HG03064 (cell line): ENCODE measurements at regions not wholly inside any gene's neighbourhood (a gene's known extent, or its start where the extent isn't known, plus 50 kb on each side); places are given as distances from the start of the nearest gene placed in this dataset.

Experiments
- ATAC-seq: cut with Tn5 transposase; IDR thresholded peaks from one replicate; pipeline ENCODE4 v1.9.1; 2021; ENCODE audit warnings: low read depth; ENCODE audit not compliant: unreplicated experiment

DNA sequence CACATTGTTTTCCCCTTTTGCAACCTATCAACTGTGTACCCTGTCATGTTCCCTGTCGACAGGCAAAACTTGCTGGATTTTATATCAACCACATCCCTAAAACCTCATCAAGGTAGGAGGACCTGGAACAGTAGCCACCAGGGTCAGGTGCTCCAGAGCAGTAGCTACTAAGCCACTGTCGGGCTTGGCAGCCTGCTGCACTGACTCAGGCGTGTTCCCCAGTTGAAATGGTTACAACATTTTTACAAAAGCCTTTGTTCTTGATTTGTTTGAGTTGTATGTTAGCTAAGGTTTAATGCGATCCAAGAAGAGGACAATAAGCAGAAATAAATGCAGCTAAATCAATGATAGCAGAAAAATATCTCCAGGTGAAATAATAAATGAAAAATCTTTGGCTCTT is 407.4 kb upstream of the TLE4 start:
- no peak for ATAC-seq

DNA sequence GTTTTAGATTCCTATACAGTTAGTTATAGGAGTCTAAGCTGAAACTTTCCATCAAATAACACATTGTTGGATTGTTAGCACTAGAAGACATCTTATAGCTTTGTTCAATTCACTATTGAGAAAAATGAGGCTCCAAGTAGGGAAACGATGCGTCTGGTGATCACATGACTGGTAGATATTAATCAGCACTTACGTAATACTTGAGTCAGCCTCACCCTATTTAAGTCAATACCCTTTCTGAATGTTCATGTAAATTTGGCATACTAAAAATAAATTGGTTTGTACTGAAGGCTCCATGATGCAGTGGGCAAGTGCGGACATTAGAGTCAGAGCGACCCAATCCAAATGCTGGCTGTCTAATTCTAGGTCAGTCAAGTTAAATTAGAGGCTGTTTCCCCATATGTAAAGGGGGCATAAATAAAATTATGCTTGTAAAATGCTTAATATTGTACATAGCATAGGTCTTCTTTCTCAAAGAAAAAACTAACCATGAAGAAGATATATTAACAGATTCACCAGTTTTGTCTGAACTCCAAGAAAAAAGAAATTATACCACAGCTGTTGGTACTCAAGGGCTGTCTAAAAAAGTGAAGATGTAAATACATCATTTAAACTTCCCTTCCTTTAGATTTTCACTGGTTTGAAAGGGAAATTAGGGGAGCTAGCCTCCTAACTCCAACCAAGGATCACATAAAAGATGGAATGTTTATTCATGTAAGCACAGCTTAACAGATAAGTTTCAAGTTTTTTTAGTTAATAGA is 406.6 kb upstream of the TLE4 start:
- no peak for ATAC-seq

DNA sequence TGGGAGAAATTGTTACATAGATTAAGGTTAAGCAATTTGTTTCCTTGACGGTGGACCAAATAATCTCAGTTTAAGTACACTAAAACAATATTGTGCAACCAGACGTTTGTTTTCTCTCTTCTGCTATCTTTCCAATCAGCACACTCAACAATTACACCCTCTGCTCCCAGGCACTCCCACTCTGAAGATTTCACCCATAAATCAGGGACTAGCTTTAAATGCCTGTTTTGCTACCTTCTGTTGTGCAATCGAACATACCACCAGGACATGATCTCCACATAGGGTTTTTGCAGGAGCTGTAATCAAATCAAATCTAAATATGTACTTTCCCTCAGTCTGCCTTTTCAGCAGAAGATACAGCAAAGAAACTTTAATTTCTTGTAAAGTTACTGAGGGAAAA is 405.8 kb upstream of the TLE4 start:
- ATAC-seq, result no peak

DNA sequence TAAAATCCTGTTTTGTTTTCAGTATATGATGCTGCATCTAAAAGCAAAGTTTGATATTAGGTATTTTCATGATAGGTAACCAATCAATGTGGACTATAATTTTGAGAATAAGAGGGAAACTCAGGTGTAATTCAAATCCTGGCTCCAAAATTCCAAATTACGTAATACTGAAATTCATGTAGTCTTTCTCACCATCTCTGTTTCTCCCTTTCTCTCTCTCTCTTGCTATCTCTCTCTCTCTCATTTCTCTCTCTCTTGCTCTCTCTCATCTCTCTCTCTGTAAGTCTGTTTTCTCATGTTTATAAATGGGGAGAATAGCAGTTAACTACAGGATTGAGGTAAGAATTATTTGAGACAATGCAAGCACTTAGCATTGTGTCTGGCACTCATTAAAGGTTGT is 401.1 kb upstream of the TLE4 start:
- no peak for ATAC-seq

- ATAC-seq, result no peak
These were observed 397.8 kb upstream of the TLE4 start for GRCh38 chr9:79173932-79174331.

DNA sequence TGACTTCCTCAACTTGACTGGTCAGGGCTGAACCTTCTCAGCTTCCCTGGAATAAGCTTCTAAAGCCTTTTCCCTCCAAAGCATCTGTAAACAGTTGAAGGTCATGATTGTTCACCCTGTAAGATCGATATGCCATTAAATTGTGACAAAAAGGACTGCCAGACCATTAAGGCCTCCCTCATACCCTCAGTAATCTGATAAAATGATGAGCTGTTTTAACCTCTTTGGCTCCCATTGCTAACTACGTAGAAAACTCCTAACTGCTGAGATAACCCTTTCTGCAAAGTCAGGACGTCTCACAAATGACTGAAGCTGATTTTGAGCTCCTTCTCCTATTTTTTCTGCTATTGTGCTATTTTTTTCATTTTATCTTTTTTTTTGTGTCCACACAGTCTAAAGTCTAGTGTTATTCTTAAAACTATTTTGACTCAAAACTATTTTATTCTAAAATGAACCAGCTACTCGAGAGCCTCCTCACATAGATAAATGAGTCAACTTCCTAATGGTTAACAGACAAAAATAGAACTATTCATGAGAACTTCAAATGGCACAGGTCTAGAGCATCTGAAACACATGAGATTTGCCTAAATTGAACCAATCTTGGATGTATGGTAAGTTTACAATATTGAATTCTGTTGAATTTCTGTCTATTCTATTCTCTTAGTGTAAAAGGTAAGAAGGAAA is 395.6 kb upstream of the TLE4 start:
- no peak for ATAC-seq

- ATAC-seq, result no peak
These were observed 386.9 kb upstream of the TLE4 start for GRCh38 chr9:79184831-79185230.

- ATAC-seq, result no peak
These were observed 385.9 kb upstream of the TLE4 start for GRCh38 chr9:79185866-79186265.

GRCh38 chr9:79189511-79189924 is 382.2 kb upstream of the TLE4 start:
- ATAC-seq, result no peak

DNA sequence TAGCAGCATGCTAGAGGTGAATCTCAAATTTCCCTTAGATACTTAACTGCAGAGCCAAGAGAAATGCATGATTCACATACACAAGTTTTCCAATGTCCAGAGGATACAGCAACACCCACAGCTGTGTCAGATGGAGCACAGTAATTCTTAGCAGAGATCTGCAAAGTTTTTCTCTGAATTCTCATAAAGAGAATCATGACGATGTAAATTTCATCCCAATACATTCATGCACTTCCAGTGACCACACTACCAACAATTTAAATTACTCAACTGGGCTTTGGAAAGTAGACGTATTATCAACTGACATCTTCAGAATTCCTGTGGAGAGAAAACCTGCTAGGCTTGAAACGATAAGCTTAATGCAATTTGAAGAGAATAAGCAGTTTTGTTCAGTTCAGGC is 378.8 kb upstream of the TLE4 start:
- ATAC-seq, result no peak

DNA sequence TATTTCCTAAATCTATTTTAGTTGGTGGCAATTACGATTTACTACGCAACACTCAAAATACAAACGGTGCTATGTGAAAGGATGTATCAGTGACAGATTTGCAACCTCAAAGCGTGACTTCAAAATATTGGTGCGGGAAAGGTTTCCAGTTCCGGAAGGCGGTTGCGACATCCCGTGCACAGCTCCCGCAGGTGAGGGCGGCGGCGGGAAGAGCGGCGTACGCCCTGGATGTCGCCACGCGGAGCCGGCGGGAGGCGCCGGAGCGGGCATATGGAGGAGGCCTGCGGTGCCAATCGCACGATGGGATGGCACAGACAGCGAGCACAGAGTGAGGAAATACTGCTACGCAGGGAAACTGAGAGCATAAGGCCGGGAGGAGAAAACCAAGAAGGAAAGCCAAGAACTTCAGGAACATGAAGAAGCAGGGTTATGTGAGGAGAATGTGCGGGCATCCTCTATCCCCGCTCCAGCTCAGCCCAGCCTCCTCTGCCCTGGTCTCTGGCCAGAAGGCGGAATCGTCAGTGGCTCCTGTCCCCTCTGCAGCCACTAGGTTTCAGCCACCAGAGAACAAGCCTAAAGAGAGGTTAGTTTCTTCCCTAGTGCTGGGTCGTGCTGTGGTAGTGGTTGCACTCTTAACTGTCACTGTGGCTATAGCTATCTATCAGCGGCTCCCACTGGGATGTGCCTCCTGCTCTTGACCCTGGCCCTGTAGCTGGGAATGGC is 378.1 kb upstream of the TLE4 start:
- ATAC-seq, result no peak

- ATAC-seq, result no peak
These were observed 375.9 kb upstream of the TLE4 start for GRCh38 chr9:79195879-79196278.

GRCh38 chr9:79196606-79197005 is 375.2 kb upstream of the TLE4 start:
- no peak for ATAC-seq

- ATAC-seq, result no peak
These were observed 371.4 kb upstream of the TLE4 start for GRCh38 chr9:79200336-79200735.

DNA sequence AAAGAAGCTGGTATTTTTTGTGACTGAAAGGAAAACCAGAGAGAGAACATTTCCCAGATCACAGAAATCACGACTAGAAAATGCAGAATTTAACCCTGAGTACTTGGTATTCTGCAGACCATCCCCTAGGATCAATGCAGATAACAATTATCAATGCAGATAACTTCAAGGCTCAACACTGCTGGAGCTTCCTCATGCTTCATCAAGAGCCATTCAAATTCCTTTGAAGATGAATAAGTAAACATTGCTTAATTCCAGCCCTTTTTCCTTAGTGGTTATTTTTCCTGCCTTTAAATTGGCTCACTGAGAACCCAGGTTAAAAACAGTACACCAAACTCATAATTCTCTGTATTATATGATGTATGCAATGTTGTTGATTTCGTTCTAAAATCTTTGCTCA is 370.1 kb upstream of the TLE4 start:
- no peak for ATAC-seq

DNA sequence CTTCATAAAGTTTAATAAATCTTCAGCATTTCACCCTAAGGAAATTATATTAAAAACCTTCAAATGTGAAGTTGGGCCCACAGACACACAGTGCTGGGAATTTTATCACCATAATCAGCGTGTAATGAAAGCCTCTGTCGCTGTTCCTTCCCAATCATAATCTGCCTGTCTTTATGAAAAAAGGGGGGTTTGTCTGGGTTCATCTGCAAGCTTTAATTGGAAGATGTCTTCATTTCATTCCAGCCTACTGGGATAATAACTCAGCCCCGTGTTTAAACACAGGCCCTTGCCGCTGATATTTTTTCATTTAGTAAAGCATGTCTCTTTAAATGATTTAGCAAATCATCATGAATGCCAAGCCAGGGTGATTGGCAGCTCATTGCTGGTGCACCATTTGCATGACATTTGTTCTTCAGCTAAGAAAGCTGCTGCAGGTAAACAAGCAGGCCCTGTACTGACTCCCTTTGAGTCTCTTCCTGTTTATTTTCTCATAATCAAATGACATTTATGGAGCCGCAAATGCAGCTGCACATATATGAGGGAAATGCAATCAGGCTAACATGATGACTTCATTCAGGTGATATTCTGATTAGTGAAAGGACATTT is 362.9 kb upstream of the TLE4 start:
- ATAC-seq, result no peak

DNA sequence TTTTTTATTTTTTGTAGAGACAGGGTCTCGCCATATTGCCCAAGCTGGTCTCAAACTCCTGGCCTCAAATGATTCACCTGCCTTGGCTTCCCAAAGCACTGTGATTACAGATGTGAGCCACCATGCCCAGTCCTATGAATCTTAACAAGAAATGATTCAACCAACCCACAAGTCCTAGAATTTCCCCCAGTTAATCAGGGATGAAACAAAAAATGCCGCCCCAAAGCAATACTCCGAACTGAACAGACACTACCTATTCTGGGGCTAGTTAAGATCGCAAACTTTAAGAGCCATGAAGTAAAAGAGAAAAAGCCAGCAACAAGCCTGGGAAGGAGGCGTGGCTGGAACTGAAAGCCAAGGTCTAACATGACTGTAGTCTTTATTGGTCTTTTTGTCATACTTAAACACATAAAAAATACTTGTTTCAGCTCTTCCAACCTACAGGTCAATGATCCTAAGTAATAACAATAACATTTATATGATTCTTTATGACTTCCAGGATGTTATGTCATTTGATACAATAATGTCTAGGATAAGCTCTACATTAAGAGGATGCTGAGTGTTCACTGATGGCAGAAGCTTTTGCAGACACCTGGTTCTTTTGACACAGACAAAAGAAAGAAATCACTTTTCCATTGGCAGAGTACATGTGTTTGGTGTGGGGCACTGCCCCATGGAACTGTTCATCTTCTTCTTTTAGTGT is 361.1 kb upstream of the TLE4 start:
- ATAC-seq, result no peak

DNA sequence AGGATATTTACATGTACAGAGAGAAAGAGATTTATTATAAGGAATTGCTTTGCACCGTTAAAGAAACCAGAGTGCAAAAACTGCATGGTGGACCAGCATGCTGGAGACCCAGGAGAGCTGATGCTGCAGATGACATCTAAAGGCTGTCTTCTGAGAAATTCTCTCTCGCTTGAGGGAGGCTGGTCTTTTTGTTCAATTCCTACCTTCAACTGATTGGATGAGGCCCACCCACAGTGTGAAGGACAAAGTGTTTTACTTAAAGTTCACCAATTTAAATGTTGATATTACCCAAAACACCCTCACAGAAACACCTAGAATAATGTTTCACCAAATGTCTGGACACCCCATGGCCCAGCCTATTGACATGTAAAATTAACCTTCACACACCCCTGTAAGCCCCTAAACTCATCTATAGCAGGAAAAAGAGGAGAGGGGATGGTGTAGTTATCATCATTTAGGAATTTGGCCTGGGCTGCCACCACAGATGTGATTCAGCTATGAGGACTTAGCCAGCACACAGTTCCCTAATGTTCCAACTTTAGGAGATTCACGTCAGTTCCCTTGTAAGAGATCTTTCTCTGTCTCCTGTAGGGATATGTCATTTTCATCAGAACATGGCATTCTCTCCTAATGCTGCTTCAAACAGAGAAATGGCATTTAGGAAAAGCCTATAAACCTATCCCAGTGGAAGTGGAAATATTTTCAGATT is 358.2 kb upstream of the TLE4 start:
- no peak for ATAC-seq

- no peak for ATAC-seq
These were observed 355.9 kb upstream of the TLE4 start for GRCh38 chr9:79215821-79216220.

DNA sequence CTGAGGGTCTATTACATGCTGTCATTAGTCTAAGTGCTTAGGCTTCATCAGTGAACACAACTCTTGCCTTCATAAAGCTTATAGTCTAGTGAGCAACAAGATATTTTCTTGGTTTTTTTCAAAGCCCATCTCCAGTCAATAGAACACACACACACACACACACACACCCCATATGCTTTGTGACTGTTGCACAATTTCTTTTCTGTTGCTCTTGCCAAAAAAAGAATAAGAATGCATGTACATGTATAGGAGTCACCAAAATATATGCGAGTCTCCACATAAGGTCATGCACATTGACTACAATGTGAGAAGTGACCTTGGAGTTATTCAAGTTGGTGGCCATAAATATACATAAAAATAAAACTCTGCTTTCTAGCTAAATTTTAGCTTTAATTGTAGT is 351.5 kb upstream of the TLE4 start:
- no peak for ATAC-seq
